NCI-H187 (cell line): ENCODE measurements at regions not wholly inside any gene's neighbourhood (a gene's known extent, or its start where the extent isn't known, plus 50 kb on each side); places are given as distances from the start of the nearest gene placed in this dataset.
"Not testable (repeated sequence)": the region's sequence is repeated elsewhere in the genome, so short reads cannot be mapped to it uniquely, and the experiment has no call there.

Source experiments
- DNase-seq, 2 experiments: peaks; one replicate each; lab custom pipeline; 2025; lab: John Stamatoyannopoulos, UW

- DNase-seq = no peak
Observed at GRCh38 chr2:212871597-212871996, 279.8 kb downstream of the IKZF2 start.

- DNase-seq = no peak
Observed at GRCh38 chr2:212864186-212864585, 287.2 kb downstream of the IKZF2 start.

- DNase-seq = no peak
Observed at GRCh38 chr2:212863185-212863588, 288.2 kb downstream of the IKZF2 start.

GRCh38 chr2:212858496-212858895 lies 292.9 kb downstream of the IKZF2 start:
- no peak for DNase-seq

GRCh38 chr2:212854771-212855170 lies 296.6 kb downstream of the IKZF2 start:
- no peak for DNase-seq

GRCh38 chr2:212854116-212854515 lies 297.3 kb downstream of the IKZF2 start:
- no peak for DNase-seq

GRCh38 chr2:212845941-212846340 lies 305.5 kb downstream of the IKZF2 start:
- DNase-seq = no peak

- no peak for DNase-seq
Observed at GRCh38 chr2:212843409-212844199, 305.0 kb upstream of the ERBB4 start.

GRCh38 chr2:212842544-212843185 lies 304.1 kb upstream of the ERBB4 start:
- no peak for DNase-seq

GRCh38 chr2:212841460-212841859 lies 302.9 kb upstream of the ERBB4 start:
- DNase-seq = peak in 1 of 2 experiments; percentile 1

- DNase-seq = no peak
Observed at GRCh38 chr2:212832211-212833195, 293.9 kb upstream of the ERBB4 start.

GRCh38 chr2:212831671-212832199 lies 293.1 kb upstream of the ERBB4 start:
- no peak for DNase-seq

- DNase-seq = no peak
Observed at GRCh38 chr2:212816267-212816666, 277.7 kb upstream of the ERBB4 start.

GRCh38 chr2:212815453-212815852 lies 276.9 kb upstream of the ERBB4 start:
- DNase-seq = no peak

GRCh38 chr2:212814941-212815340 lies 276.3 kb upstream of the ERBB4 start:
- DNase-seq = no peak

GRCh38 chr2:212811921-212812320 lies 273.3 kb upstream of the ERBB4 start:
- DNase-seq = no peak

- no peak for DNase-seq
Observed at GRCh38 chr2:212811036-212811805, 272.6 kb upstream of the ERBB4 start.

GRCh38 chr2:212797484-212798205 lies 259.0 kb upstream of the ERBB4 start:
- no peak for DNase-seq

- DNase-seq = no peak
Observed at GRCh38 chr2:212794471-212794870, 255.9 kb upstream of the ERBB4 start.

- no peak for DNase-seq
Observed at GRCh38 chr2:212791569-212791968, 253.0 kb upstream of the ERBB4 start.

- not testable (repeated sequence) for DNase-seq
Observed at GRCh38 chr2:212786088-212786487, 247.5 kb upstream of the ERBB4 start.
